ENCODE measurements at regions not wholly inside any gene's neighbourhood (a gene's known extent, or its start where the extent isn't known, plus 50 kb on each side); places are given as distances from the start of the nearest gene placed in this dataset.
"Not testable (repeated sequence)": the region's sequence is repeated elsewhere in the genome, so short reads cannot be mapped to it uniquely, and the experiment has no call there.

DNA sequence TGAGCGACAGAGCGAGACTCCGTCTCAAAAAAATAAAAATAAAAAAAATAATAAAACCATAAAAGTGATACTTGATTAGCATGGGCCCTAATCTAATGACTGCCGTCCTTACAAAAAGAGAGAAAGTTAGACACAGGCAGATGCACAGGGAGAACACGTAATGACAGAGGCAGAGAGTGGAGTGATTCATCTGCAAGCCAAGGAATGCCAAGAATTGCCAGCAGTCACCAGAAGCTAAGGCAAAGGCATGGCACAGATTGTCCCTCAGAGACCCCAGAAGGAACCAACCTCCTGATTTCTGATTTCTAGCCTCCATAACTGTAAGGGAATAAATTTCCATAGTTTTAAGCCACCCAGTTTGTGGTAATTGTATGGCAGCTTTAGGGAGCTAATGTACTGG lies 79.6 kb upstream of the FREM1 start:
- intact Hi-C loops (cut with micrococcal nuclease; ENCODE audit: unreplicated experiment), result no loop called here
- no TSS peak for BruUV-seq (replicated peaks)
- TF ChIP-seq, protein P1, sequence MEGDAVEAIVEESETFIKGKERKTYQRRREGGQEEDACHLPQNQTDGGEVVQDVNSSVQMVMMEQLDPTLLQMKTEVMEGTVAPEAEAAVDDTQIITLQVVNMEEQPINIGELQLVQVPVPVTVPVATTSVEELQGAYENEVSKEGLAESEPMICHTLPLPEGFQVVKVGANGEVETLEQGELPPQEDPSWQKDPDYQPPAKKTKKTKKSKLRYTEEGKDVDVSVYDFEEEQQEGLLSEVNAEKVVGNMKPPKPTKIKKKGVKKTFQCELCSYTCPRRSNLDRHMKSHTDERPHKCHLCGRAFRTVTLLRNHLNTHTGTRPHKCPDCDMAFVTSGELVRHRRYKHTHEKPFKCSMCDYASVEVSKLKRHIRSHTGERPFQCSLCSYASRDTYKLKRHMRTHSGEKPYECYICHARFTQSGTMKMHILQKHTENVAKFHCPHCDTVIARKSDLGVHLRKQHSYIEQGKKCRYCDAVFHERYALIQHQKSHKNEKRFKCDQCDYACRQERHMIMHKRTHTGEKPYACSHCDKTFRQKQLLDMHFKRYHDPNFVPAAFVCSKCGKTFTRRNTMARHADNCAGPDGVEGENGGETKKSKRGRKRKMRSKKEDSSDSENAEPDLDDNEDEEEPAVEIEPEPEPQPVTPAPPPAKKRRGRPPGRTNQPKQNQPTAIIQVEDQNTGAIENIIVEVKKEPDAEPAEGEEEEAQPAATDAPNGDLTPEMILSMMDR (IDR thresholded peaks at IDR 0.05; ENCODE audit: unreplicated experiment), result no peak
- peaks cover 28% of the 10 kb centered on the region for H3K27me3 Mint-ChIP-seq (ENCODE audit: unreplicated experiment)
- H3K4me1 Mint-ChIP-seq (ENCODE audit: low read depth, unreplicated experiment), result no peaks in the 10 kb centered on the region
- CTCF ChIA-PET, result no interaction called here
- H3K27ac Mint-ChIP-seq (ENCODE audit: unreplicated experiment), result no peak overlapping the region
- DNase-seq, result no peak
- H3K9me3 Mint-ChIP-seq (ENCODE audit: low read depth, unreplicated experiment), result no peaks in the 10 kb centered on the region
- no peak overlapping the region for H3K4me3 Mint-ChIP-seq (ENCODE audit: low read depth, unreplicated experiment)
- H3K36me3 Mint-ChIP-seq (ENCODE audit: insufficient read depth, unreplicated experiment), result no peaks in the 10 kb centered on the region

- BruUV-seq (replicated peaks); H3K9me3 Mint-ChIP-seq (ENCODE audit: low read depth, unreplicated experiment); intact Hi-C loops (cut with micrococcal nuclease; ENCODE audit: unreplicated experiment); H3K27ac Mint-ChIP-seq (ENCODE audit: unreplicated experiment); H3K4me3 Mint-ChIP-seq (ENCODE audit: low read depth, unreplicated experiment); DNase-seq; CTCF ChIA-PET; H3K4me1 Mint-ChIP-seq (ENCODE audit: low read depth, unreplicated experiment); H3K36me3 Mint-ChIP-seq (ENCODE audit: insufficient read depth, unreplicated experiment): not testable (repeated sequence)
- peaks cover 23% of the 10 kb centered on the region for H3K27me3 Mint-ChIP-seq (ENCODE audit: unreplicated experiment)
Observed at GRCh38 chr9:14989336-14989735, 79.1 kb upstream of the FREM1 start.

GRCh38 chr9:14987858-14988257 lies 77.6 kb upstream of the FREM1 start:
- Mint-ChIP-seq H3K9me3 (ENCODE audit: low read depth, unreplicated experiment) (no peaks in the 10 kb centered on the region), H3K4me3 (ENCODE audit: low read depth, unreplicated experiment) (no peak overlapping the region), H3K36me3 (ENCODE audit: insufficient read depth, unreplicated experiment) (no peaks in the 10 kb centered on the region), H3K4me1 (ENCODE audit: low read depth, unreplicated experiment) (no peaks in the 10 kb centered on the region), H3K27ac (ENCODE audit: unreplicated experiment) (no peak overlapping the region), H3K27me3 (ENCODE audit: unreplicated experiment) (peaks cover 8% of the 10 kb centered on the region)
- TF ChIP-seq, protein P1 (IDR thresholded peaks at IDR 0.05; ENCODE audit: unreplicated experiment), result no peak
- DNase-seq, result no peak
- intact Hi-C loops (cut with micrococcal nuclease; ENCODE audit: unreplicated experiment), result no loop called here
- CTCF ChIA-PET, result no interaction called here
- no TSS peak for BruUV-seq (replicated peaks)

DNA sequence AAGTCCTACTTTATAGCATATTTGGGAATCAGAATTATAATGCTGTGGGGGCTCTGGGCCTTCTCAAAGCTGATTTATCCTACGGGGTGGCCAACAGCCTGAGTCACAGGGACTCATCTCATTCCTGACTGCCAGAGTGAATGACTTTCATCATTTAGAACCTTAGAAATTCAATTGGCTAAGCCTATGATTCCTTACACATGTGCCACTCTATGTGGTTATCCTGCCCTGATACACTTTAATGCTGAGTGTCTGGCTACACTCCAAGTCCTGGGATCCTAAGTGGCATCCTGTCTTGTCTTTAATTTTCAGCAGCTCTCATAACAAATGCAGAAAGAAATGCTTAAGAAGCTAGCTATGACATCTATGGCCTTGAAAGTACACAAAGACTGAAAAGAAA lies 75.2 kb upstream of the FREM1 start:
- no peak overlapping the region for H3K27ac Mint-ChIP-seq (ENCODE audit: unreplicated experiment)
- CTCF ChIA-PET, result no interaction called here
- DNase-seq, result no peak
- no TSS peak for BruUV-seq (replicated peaks)
- no peaks in the 10 kb centered on the region for H3K9me3 Mint-ChIP-seq (ENCODE audit: low read depth, unreplicated experiment)
- no peaks in the 10 kb centered on the region for H3K27me3 Mint-ChIP-seq (ENCODE audit: unreplicated experiment)
- H3K4me1 Mint-ChIP-seq (ENCODE audit: low read depth, unreplicated experiment), result no peaks in the 10 kb centered on the region
- intact Hi-C loops (cut with micrococcal nuclease; ENCODE audit: unreplicated experiment), result no loop called here
- no peaks in the 10 kb centered on the region for H3K36me3 Mint-ChIP-seq (ENCODE audit: insufficient read depth, unreplicated experiment)
- H3K4me3 Mint-ChIP-seq (ENCODE audit: low read depth, unreplicated experiment), result no peak overlapping the region
- TF ChIP-seq, protein P1 (IDR thresholded peaks at IDR 0.05; ENCODE audit: unreplicated experiment), result no peak

GRCh38 chr9:14983599-14983998 lies 73.4 kb upstream of the FREM1 start:
- H3K4me3 Mint-ChIP-seq (ENCODE audit: low read depth, unreplicated experiment), result no peak overlapping the region
- no peaks in the 10 kb centered on the region for H3K9me3 Mint-ChIP-seq (ENCODE audit: low read depth, unreplicated experiment)
- CTCF ChIA-PET, result no interaction called here
- no peaks in the 10 kb centered on the region for H3K36me3 Mint-ChIP-seq (ENCODE audit: insufficient read depth, unreplicated experiment)
- TF ChIP-seq, protein P1 (IDR thresholded peaks at IDR 0.05; ENCODE audit: unreplicated experiment), result no peak
- intact Hi-C loops (cut with micrococcal nuclease; ENCODE audit: unreplicated experiment), result no loop called here
- no peaks in the 10 kb centered on the region for H3K27me3 Mint-ChIP-seq (ENCODE audit: unreplicated experiment)
- no peaks in the 10 kb centered on the region for H3K4me1 Mint-ChIP-seq (ENCODE audit: low read depth, unreplicated experiment)
- H3K27ac Mint-ChIP-seq (ENCODE audit: unreplicated experiment), result no peak overlapping the region
- DNase-seq, result no peak
- BruUV-seq (replicated peaks), result no TSS peak

All from Calu3 (cell line).